GM21367 (cell line): ENCODE measurements at regions not wholly inside any gene's neighbourhood (a gene's known extent, or its start where the extent isn't known, plus 50 kb on each side); places are given as distances from the start of the nearest gene placed in this dataset.

Experiments used
- ATAC-seq: cut with Tn5 transposase; IDR thresholded peaks from one replicate; pipeline ENCODE4 v1.9.1; 2021; ENCODE audit not compliant: unreplicated experiment

GRCh38 chr2:155830351-155830750, 502.2 kb downstream of the NR4A2 start:
- no peak for ATAC-seq

GRCh38 chr2:155825876-155826275, 506.6 kb downstream of the NR4A2 start:
- no peak for ATAC-seq

DNA sequence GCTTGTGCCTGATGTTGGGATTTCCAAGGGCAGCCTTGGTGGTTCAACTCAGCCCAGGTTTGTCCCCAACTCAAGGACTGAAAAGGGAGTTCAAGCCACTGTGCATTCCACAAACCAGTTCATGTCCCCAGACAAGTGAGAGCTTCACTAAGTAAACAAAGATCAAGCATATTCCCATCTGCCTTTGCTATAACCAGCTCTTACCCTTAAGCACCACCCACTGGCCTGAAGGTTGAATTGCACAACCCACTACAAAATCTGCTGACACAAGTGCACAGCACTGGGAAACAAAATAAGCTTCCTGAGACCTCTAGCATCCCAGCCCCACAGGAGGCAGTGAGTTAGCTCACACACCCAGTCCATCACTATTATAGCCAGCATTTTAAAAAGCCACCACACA, 516.7 kb downstream of the NR4A2 start:
- peak; percentile 98 for ATAC-seq

- no peak for ATAC-seq
These were observed 517.2 kb downstream of the NR4A2 start for GRCh38 chr2:155815275-155815674.

GRCh38 chr2:155810411-155810810, 522.1 kb downstream of the NR4A2 start:
- no peak for ATAC-seq

DNA sequence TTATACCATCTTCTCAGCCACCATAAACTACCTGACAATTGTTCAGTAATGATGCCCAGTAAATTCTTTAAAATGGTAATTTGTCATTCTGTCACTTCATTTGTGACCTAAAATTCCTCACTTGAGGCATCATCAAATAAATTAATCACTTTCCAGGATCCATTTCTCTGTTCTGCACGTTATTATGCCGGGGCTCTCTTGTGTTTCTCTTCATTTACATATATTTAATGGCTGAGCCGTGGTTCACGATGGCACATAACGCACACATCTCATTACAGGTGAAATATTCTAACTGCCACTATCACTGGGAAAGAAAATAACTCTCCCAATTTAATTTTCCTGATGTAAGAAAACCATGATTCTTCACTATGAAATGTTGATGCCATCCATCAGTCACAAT, 529.6 kb downstream of the NR4A2 start:
- ATAC-seq, result no peak

GRCh38 chr2:155792666-155793065, 539.9 kb downstream of the NR4A2 start:
- no peak for ATAC-seq

- no peak for ATAC-seq
These were observed 562.0 kb downstream of the NR4A2 start for GRCh38 chr2:155770516-155770915.

GRCh38 chr2:155766342-155767115, 566.0 kb downstream of the NR4A2 start:
- no peak for ATAC-seq

DNA sequence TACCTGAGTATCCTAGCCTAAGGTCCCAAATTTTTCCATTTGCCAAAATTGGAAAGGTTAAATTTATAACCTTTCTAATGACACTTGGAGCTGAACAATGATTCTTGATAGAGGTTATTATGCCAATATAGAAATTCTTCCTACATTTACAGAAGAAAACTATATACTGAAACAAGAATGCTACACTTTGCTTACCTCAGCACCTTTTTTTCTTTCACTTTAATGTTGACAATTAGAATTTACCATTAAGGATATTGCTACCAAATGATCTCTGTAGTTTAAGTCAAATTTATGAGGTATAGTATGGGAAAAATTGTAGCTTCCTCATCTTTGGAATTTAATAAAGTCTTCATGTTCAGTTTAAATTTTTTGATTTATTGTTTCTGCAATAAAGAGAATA, 577.0 kb downstream of the NR4A2 start:
- ATAC-seq, result no peak

GRCh38 chr2:155748131-155748530, 584.4 kb downstream of the NR4A2 start:
- ATAC-seq, result no peak

- no peak for ATAC-seq
These were observed 585.0 kb downstream of the NR4A2 start for GRCh38 chr2:155747531-155747930.

DNA sequence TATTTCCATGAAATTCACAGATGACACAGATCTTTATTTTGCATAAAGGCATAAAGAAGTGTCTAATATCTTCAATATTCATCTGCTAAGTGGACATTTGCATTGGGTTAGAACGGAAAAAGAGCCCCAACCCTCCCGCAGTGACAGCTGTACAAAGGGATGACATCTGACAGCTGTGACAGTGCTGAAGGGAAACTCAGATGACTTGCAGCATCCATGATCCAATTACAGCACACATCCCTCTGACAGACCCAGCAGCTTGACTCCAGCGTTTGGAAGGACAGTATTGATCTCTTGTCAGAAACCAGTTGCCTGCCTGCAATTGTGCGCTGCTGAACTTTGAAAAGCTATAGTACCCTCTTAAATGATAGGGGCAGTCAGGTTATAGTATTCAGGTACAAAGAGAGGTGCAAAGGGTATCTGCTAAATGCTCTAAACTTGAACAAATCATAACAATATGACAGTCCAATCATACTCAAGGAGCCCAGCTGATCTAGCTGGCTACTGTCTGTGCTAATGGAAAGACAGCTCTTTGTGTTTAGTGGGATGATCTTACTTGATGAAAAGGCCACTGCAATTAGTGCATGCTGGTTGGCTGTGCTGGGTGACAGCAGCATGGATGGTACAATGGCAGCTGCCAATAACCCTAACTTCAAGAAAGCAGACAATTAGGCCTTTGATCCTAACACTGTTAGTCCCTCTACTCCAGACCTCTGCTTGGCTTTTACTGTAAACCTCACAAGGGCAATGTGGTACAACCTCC, 599.2 kb downstream of the NR4A2 start:
- no peak for ATAC-seq

DNA sequence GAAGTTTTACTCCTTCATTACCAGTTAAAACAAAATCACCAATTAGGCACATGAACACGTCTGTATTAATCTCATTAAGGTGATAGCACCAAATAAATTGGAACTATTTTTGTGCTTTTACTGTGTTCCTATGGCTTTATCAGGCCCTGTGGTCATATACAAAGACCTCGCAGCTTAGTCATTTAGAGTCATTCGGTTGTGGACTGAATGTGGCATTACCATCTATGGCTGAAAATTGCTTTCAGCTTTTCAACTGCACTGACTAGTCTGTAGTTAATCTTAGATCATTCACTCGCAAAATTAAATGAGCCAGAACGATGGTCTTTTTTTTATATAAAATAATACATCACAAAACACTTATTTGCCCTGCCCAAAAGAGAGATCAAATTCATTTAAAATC, 601.7 kb downstream of the NR4A2 start:
- ATAC-seq, result no peak

DNA sequence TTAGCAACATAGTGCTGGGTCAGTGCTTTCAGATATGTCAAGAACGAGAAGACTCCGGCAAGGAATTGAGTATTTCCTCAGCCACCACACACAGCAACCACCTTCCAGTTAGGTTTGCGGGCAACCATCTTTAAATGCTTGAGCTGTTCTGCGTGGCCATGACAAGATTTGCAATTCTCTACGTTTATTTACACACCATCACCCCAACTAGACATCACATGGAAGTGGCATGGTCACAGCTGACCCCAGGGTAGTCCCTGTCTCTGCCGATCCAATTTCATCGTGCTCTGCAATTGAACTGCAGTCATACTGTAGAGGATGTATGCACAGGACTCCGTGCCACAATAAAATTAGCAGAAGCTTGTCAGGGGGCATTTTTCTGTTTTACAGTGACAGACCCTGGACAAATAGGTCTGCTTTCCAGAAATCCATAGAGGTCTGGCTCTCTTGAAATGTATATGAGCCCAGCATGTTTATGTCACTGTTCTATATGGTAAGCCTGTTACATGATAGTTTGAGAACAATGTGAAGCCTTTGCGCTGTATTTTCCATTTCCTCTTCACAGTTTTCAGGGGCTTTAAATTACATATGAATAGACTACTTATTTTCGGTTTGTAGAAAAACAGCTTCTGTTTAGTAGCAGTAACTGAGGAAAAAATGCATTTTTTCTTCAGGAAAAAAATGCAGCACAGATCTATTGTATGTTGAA, 605.2 kb downstream of the NR4A2 start:
- no peak for ATAC-seq

- no peak for ATAC-seq
These were observed 610.2 kb downstream of the NR4A2 start for GRCh38 chr2:155722290-155722689.

- ATAC-seq, result no peak
These were observed 616.8 kb downstream of the NR4A2 start for GRCh38 chr2:155715705-155716104.

- ATAC-seq, result no peak
These were observed 617.5 kb downstream of the NR4A2 start for GRCh38 chr2:155714983-155715382.

DNA sequence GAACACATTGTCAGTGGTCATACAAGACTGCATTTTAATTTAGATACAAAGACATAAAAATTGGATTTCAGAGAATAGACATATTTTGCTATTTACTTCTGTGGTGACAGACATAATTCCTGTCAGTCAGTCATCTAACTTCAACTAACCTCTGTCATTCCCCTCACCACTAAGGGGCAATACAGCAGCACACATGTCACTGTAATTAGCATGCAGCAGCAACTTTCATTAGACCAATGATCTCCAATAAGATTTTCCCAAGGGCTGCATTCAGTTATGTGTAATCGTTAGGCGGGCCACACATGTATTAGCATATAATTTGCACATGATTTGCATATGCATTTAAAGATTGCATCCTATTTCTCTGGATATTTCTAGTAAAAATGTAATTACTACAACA, 624.5 kb downstream of the NR4A2 start:
- ATAC-seq, result no peak

- ATAC-seq, result no peak
These were observed 628.6 kb downstream of the NR4A2 start for GRCh38 chr2:155703917-155704316.

GRCh38 chr2:155703048-155703447, 629.5 kb downstream of the NR4A2 start:
- no peak for ATAC-seq

DNA sequence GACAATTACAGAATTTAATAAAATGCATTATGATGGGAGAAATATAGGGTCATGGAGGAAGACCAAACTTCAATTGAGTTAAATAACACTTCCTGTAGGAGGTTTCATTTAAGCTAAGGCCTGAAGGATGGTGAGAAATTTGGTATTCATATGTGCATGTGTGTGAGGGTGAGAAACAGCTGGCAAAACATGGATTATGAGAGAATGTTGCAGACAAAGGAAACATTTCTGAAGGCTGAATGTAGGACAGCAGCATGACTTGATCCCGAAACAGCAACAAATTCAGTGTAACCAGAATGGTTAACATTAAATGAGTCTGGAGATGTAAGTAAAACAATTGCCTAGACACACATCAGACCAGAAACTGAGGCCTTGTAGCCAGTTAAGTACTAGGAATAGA, 630.8 kb downstream of the NR4A2 start:
- ATAC-seq, result no peak
